HepG2 (cell line): ENCODE measurements at regions not wholly inside any gene's neighbourhood (a gene's known extent, or its start where the extent isn't known, plus 50 kb on each side); places are given as distances from the start of the nearest gene placed in this dataset.

Experiments
- POLR2A ChIP-seq, 2 experiments: IDR thresholded peaks; 2 replicates each; pipeline ENCODE4 v1.6.1; 2011; ENCODE audit warnings: low read depth in 2 of 2, low read length in 2 of 2, mild to moderate bottlenecking in 1 of 2, moderate library complexity in 1 of 2; ENCODE audit not compliant: insufficient read depth in 1 of 2
- TOE1 ChIP-seq: sonication (generic); formaldehyde crosslinking; IDR thresholded peaks from 2 replicates; pipeline ENCODE4 v1.4.0; 2020; ENCODE audit warnings: mild to moderate bottlenecking, missing genetic modification reagents
- WIZ ChIP-seq: sonication (generic); formaldehyde crosslinking; IDR thresholded peaks from 2 replicates; pipeline ENCODE4 v1.5.1; 2020; ENCODE audit warnings: mild to moderate bottlenecking, missing genetic modification reagents
- YY1 ChIP-seq: IDR thresholded peaks from 2 replicates; pipeline ENCODE4 v1.6.1; 2011; ENCODE audit warnings: low read length, low read depth, moderate library complexity, mild to moderate bottlenecking; ENCODE audit not compliant: insufficient read depth, insufficient replicate concordance
- ZC3H13 ChIP-seq: sonication (generic); formaldehyde crosslinking; IDR thresholded peaks from 2 replicates; pipeline ENCODE4 v1.8.1; 2023; ENCODE audit warnings: mild to moderate bottlenecking, missing genetic modification reagents, moderate library complexity
- ZNF724P ChIP-seq: sonication (generic); formaldehyde crosslinking; IDR thresholded peaks from 2 replicates; pipeline ENCODE4 v1.8.0; 2022; ENCODE audit warnings: missing genetic modification reagents, borderline replicate concordance
- TF ChIP-seq, protein P1 (sequence below): IDR thresholded peaks from 2 replicates; pipeline ENCODE4 v1.6.1; 2012; ENCODE audit warnings: inconsistent platforms

DNA sequence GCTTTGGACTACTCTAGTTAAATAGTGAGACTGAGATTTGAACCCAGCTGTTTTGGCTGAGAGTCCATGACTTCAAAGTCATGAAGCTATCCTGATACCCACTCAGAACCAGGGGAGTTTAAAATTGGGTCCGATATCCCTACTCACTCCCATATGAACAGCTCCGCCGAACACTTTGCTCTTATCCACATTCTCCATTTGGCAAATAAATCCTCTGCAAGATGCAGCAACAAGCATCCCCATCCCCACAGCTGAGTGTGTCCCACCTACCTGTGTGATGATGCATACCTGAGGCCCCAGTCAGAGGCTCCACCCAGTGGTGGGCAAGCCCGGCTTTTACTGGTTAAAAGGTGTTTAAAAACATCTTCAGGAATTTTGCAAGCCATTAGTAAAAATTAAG lies 108.3 kb upstream of the SLC24A3 start:
- TF ChIP-seq POLR2A (IDR thresholded peaks at IDR 0.05; ENCODE audit: insufficient read depth in 1 of 2, low read depth in 2 of 2, low read length in 2 of 2), result no peak
- no peak for TF ChIP-seq TOE1 (CRISPR knock-in tag)
- TF ChIP-seq ZC3H13, result no peak
- no peak for TF ChIP-seq WIZ (CRISPR knock-in tag)
- TF ChIP-seq, protein P1, sequence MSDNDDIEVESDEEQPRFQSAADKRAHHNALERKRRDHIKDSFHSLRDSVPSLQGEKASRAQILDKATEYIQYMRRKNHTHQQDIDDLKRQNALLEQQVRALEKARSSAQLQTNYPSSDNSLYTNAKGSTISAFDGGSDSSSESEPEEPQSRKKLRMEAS, result no peak
- no peak for TF ChIP-seq ZNF724P (CRISPR knock-in tag)
- TF ChIP-seq YY1, result no peak
